CD4-positive, CD25-positive, alpha-beta regulatory T cell (primary cell): ENCODE measurements at regions not wholly inside any gene's neighbourhood (a gene's known extent, or its start where the extent isn't known, plus 50 kb on each side); places are given as distances from the start of the nearest gene placed in this dataset.

Source experiments
- ATAC-seq, 2 donors: fragments of 150-1000 bp; cut with Tn5 transposase; one replicate each; pipeline ENCODE4 v1.10.0; 2021; ENCODE audit warnings: low read depth in 2 of 2, moderate number of reproducible peaks in 2 of 2, moderate library complexity in 1 of 2
- DNase-seq, 3 donors: peaks; one replicate each; pipeline versions ENCODE4 v3.0.0 to v3.0.0-alpha.2; 2012 to 2022; ENCODE audit warnings: mixed read lengths in 1 of 3
- H3K27ac ChIP-seq: one replicate; pipeline ENCODE4 v1.7.0; 2013; ENCODE audit warnings: mild to moderate bottlenecking, low read length; ENCODE audit not compliant: insufficient read depth, poor library complexity, severe bottlenecking
- H3K27me3 ChIP-seq: one replicate; pipeline ENCODE4 v1.7.0; 2013; ENCODE audit warnings: low read length; ENCODE audit not compliant: control insufficient read depth, insufficient read depth
- H3K36me3 ChIP-seq: one replicate; pipeline ENCODE4 v1.7.0; 2013; ENCODE audit warnings: mild to moderate bottlenecking, low read length, moderate library complexity; ENCODE audit not compliant: control insufficient read depth, insufficient read depth
- H3K4me1 ChIP-seq: 2 replicates; pipeline ENCODE4 v1.7.0; 2013; ENCODE audit warnings: mild to moderate bottlenecking, low read length; ENCODE audit not compliant: insufficient read depth, control insufficient read depth, poor library complexity, severe bottlenecking
- H3K4me3 ChIP-seq: one replicate; pipeline ENCODE4 v1.7.0; 2013; ENCODE audit warnings: low read depth, mild to moderate bottlenecking, low read length, moderate library complexity
- H3K9me3 ChIP-seq, 2 experiments: 1 replicate in 1 of 2; 2 replicates in 1 of 2; pipeline ENCODE4 v1.7.0; 2013; ENCODE audit warnings: low read length in 2 of 2, mild to moderate bottlenecking in 1 of 2, moderate library complexity in 1 of 2; ENCODE audit not compliant: control insufficient read depth in 2 of 2
- H3K27ac Mint-ChIP-seq, 3 donors: one replicate each; pipeline ENCODE4 v1.8.0; 2020 to 2022; ENCODE audit warnings: mild to moderate bottlenecking in 3 of 3, mixed read lengths in 3 of 3, moderate library complexity in 2 of 3
- H3K27me3 Mint-ChIP-seq: one replicate; pipeline ENCODE4 v1.8.0; 2022; ENCODE audit warnings: mild to moderate bottlenecking, mixed read lengths
- H3K36me3 Mint-ChIP-seq: one replicate; pipeline ENCODE4 v1.8.0; 2020; ENCODE audit warnings: mixed read lengths
- H3K4me1 Mint-ChIP-seq, 4 donors: one replicate each; pipeline ENCODE4 v1.8.0; 2020 to 2022; ENCODE audit warnings: mixed read lengths in 4 of 4, mild to moderate bottlenecking in 1 of 4
- H3K4me3 Mint-ChIP-seq, 4 donors: one replicate each; pipeline ENCODE4 v1.8.0; 2020 to 2022; ENCODE audit warnings: mild to moderate bottlenecking in 4 of 4, mixed read lengths in 4 of 4, moderate library complexity in 3 of 4
- H3K9me3 Mint-ChIP-seq, 7 donors: one replicate each; pipeline ENCODE4 v1.8.0; 2020 to 2022; ENCODE audit warnings: mixed read lengths in 7 of 7, mild to moderate bottlenecking in 3 of 7, moderate library complexity in 2 of 7

DNA sequence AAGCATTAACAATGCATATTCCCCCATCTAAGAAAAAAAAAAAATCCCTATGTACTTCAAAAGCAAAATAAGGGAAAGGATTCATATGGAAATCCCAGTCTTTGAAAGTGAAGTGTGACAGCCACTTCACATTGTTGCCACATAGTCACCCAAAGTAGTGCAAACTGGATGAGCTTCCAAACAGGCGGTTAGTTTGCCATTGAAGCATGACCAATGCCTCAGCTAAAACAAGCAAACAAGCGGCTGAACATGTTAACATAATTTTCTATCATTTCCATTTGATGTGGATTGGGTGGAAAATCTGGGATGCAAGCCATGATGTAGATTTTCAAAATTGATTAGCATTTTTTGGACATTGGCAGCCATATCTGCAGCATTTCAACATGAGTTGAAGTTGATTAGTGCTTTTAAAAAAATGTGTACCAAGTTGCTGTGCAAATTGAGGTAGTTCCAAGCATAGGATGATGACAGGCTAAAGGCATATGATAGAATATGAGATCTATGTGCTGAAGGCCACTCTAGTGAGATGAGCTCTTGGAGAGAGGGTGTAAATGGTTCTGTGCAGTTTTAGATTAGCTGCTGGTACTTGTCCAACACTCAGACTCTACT, 405.2 kb downstream of the NR2F2 start:
- H3K36me3 ChIP-seq = no peaks in the 10 kb centered on the region
- ATAC-seq (no peak), DNase-seq (no peak)
- H3K36me3 Mint-ChIP-seq = no peaks in the 10 kb centered on the region
- H3K27ac Mint-ChIP-seq = no peak overlapping the region
- H3K9me3 ChIP-seq = peaks cover 0 to 6% of the 10 kb centered on the region in 2 experiments
- H3K4me1 Mint-ChIP-seq = no peaks in the 10 kb centered on the region
- H3K9me3 Mint-ChIP-seq = peaks cover 0 to 9% (median 0%) of the 10 kb centered on the region in 7 donors
- H3K4me3 ChIP-seq = no peak overlapping the region
- no peaks in the 10 kb centered on the region for H3K4me1 ChIP-seq
- no peaks in the 10 kb centered on the region for H3K27me3 ChIP-seq
- H3K27ac ChIP-seq = no peak overlapping the region
- no peak overlapping the region for H3K4me3 Mint-ChIP-seq
- no peaks in the 10 kb centered on the region for H3K27me3 Mint-ChIP-seq

DNA sequence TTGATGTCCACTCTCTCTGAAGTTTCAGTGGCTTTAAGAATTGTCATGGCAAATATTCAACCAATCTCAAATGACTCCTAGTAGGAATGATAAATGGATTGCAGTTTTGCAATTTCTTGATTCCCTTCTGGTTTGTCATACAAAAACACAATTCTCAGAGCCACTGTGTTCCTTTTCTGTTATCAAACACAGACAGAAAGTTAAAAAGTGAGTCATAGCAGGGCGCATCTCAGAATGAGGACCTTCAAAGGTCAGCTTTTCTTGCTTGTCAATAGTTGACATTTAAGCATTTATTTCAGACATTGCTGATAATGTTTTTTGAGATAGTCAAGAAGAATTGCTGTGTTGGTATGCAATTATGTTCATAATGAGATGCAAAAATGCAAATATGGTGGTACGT, 405.9 kb downstream of the NR2F2 start:
- Mint-ChIP-seq H3K4me3 (no peak overlapping the region), H3K27me3 (no peaks in the 10 kb centered on the region), H3K27ac (no peak overlapping the region), H3K36me3 (no peaks in the 10 kb centered on the region), H3K4me1 (no peaks in the 10 kb centered on the region), H3K9me3 (peaks cover 0 to 9% (median 0%) of the 10 kb centered on the region in 7 donors)
- Histone ChIP-seq H3K4me1 (no peaks in the 10 kb centered on the region), H3K36me3 (no peaks in the 10 kb centered on the region), H3K9me3 (peaks cover 0 to 6% of the 10 kb centered on the region in 2 experiments), H3K4me3 (no peak overlapping the region), H3K27me3 (no peaks in the 10 kb centered on the region), H3K27ac (no peak overlapping the region)
- no peak for ATAC-seq
- DNase-seq = no peak

DNA sequence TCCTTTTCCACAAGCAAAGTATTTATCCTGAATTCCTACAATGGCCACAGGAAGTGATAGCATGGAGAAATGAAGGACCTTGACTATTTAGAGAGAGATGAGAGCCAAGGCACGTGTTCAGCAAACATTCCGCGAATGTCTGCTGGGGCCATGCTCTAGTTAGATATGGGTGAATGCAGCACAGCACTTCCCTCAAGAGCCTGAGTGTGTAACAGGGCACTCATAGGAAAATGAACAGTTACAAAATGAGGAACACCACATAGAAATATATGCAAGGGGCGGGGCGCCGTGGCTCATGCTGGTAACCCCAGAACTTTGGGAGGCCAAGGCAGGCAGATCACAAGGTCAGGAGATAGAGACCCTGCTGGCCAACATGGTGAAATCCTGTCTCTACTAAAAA, 406.9 kb downstream of the NR2F2 start:
- no peak for DNase-seq
- Histone ChIP-seq H3K27me3 (no peaks in the 10 kb centered on the region), H3K27ac (no peak overlapping the region), H3K4me3 (no peak overlapping the region), H3K4me1 (no peaks in the 10 kb centered on the region), H3K9me3 (peaks cover 0 to 6% of the 10 kb centered on the region in 2 experiments), H3K36me3 (no peaks in the 10 kb centered on the region)
- no peaks in the 10 kb centered on the region for H3K36me3 Mint-ChIP-seq
- ATAC-seq = no peak
- peaks cover 0 to 9% (median 2%) of the 10 kb centered on the region in 7 donors for H3K9me3 Mint-ChIP-seq
- H3K4me1 Mint-ChIP-seq = no peaks in the 10 kb centered on the region
- no peak overlapping the region for H3K4me3 Mint-ChIP-seq
- no peak overlapping the region for H3K27ac Mint-ChIP-seq
- H3K27me3 Mint-ChIP-seq = no peaks in the 10 kb centered on the region

DNA sequence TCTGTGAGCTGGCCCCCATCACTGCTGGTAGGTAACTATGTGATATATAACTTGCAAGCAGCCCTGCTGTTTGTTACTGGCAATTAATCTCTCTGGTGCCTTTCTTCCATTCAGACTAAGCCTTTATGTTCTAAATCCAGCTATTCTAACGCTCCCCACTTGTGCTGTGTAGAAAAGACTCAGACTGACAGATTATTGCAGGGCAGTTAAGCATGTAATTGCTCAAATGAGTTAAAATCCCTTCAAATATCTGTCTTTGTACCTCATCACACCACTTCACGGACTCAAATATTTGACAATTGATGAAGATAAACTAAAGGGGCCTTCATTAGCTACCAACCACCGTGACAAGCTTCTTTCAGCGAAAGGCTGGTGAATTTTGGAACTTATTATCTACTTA, 416.2 kb downstream of the NR2F2 start:
- H3K27me3 Mint-ChIP-seq = no peaks in the 10 kb centered on the region

DNA sequence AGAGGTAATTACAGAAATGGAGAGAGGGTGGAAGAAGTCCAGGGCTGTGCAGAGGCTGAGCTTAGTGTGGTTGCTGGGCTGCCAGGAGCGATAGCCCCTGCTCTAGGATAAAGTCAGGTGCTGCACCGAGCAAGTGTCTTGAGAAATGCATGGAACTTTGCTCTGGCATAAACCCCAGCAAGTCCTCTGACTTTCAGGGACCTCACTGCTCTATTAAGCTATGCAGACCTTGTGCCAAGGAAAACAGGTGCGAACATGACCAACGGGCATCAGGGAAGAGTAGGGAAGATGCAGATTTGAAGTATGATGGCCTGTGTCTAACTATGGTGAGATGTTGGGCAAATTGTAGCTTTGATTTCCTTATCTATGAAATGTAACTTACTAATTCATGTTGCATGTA, 416.8 kb downstream of the NR2F2 start:
- Mint-ChIP-seq H3K36me3 (no peaks in the 10 kb centered on the region), H3K4me1 (no peaks in the 10 kb centered on the region), H3K9me3 (peaks cover 0 to 10% (median 5%) of the 10 kb centered on the region in 7 donors), H3K27me3 (no peaks in the 10 kb centered on the region), H3K4me3 (no peak overlapping the region), H3K27ac (peak overlapping the region in 1 of 3 donors; percentile 44)
- Histone ChIP-seq H3K9me3 (no peaks in the 10 kb centered on the region), H3K27me3 (no peaks in the 10 kb centered on the region), H3K27ac (no peak overlapping the region), H3K4me1 (no peaks in the 10 kb centered on the region), H3K4me3 (no peak overlapping the region), H3K36me3 (no peaks in the 10 kb centered on the region)
- no peak for DNase-seq
- no peak for ATAC-seq

More for the DNA sequence above, 416.2 kb downstream of the NR2F2 start:
- no peak overlapping the region for H3K27ac ChIP-seq
- H3K9me3 ChIP-seq = no peaks in the 10 kb centered on the region
- DNase-seq (no peak), ATAC-seq (no peak)
- H3K4me3 ChIP-seq = no peak overlapping the region
- Mint-ChIP-seq H3K9me3 (peaks cover 0 to 9% (median 7%) of the 10 kb centered on the region in 7 donors), H3K4me3 (no peak overlapping the region), H3K36me3 (no peaks in the 10 kb centered on the region), H3K27ac (no peak overlapping the region), H3K4me1 (no peaks in the 10 kb centered on the region)
- H3K4me1 ChIP-seq = no peaks in the 10 kb centered on the region
- H3K27me3 ChIP-seq = no peaks in the 10 kb centered on the region
- no peaks in the 10 kb centered on the region for H3K36me3 ChIP-seq

DNA sequence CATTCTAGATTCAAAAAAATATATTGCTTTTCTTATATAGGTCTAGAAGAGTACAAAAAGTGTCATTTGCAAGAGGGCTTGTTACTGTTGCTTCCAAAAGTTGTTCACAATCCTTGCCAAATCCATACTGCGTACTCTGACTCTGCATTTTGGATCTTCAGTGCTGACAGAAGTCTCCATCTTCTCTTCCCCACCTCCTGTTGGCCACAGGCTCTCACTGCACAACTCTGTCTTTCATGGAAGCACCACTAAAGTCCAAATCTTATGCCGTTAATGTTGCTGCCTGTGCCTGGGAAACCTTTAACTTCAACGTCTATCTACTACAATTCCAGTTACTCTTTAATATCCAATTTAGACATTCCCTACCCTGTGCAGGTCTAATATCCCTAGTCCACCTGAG, 419.9 kb downstream of the NR2F2 start:
- Mint-ChIP-seq H3K4me3 (no peak overlapping the region), H3K27me3 (no peaks in the 10 kb centered on the region), H3K9me3 (peaks cover 0 to 11% (median 5%) of the 10 kb centered on the region in 7 donors), H3K27ac (no peak overlapping the region), H3K4me1 (no peaks in the 10 kb centered on the region), H3K36me3 (no peaks in the 10 kb centered on the region)
- Histone ChIP-seq H3K36me3 (no peaks in the 10 kb centered on the region), H3K4me1 (no peaks in the 10 kb centered on the region), H3K27me3 (no peaks in the 10 kb centered on the region), H3K9me3 (no peaks in the 10 kb centered on the region), H3K27ac (no peak overlapping the region), H3K4me3 (no peak overlapping the region)
- ATAC-seq (no peak), DNase-seq (no peak)

DNA sequence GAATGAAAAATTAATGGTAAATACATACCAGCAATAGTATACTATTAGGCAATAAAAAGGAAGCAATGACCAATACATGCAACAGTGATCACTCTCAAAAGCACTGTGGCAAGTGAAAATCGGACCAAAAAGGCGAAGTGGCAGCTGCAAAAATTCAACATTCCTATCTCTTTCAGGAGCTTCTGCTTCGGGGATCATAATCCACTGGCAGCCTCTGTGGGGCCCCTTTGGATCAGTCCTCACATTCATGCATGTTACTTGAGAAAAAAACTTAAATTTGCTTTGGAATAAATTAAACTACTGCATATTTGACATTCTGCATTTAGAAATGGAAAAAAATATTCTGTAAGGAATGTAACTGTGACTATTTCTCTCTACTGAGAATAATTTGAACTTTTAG, 425.6 kb downstream of the NR2F2 start:
- no peak overlapping the region for H3K27ac Mint-ChIP-seq
- no peak overlapping the region for H3K4me3 Mint-ChIP-seq
- peaks cover 0 to 17% (median 3%) of the 10 kb centered on the region in 7 donors for H3K9me3 Mint-ChIP-seq
- H3K4me1 Mint-ChIP-seq = no peaks in the 10 kb centered on the region
- no peaks in the 10 kb centered on the region for H3K36me3 Mint-ChIP-seq
- DNase-seq = no peak
- H3K27me3 Mint-ChIP-seq = no peaks in the 10 kb centered on the region
- ATAC-seq = no peak
- no peak overlapping the region for H3K27ac ChIP-seq
- H3K4me1 ChIP-seq = no peaks in the 10 kb centered on the region
- no peak overlapping the region for H3K4me3 ChIP-seq
- no peaks in the 10 kb centered on the region for H3K9me3 ChIP-seq
- H3K36me3 ChIP-seq = no peaks in the 10 kb centered on the region
- H3K27me3 ChIP-seq = no peaks in the 10 kb centered on the region

DNA sequence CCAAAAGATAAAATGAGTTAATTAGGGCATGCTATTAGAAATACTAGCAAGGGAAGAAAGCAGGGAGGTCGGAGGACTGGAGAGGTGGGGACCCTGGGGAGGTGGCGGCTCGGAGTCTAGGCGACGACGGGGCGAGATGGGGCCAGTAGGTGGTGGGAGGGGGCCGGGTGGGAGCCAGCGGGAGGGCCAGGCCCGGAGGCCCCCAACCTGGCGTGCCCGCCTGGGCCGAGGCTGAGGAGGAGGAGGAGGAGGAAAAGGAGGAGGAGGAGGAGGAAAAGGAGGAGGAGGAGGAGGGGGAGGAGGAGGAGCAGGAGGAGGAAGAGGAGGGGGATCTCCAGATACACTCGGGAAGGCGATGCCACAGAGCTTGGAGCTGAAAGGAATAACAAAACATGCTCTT, 426.2 kb downstream of the NR2F2 start:
- H3K27ac ChIP-seq = no peak overlapping the region
- no peaks in the 10 kb centered on the region for H3K4me1 ChIP-seq
- Mint-ChIP-seq H3K27me3 (no peaks in the 10 kb centered on the region), H3K27ac (no peak overlapping the region), H3K4me1 (no peaks in the 10 kb centered on the region), H3K36me3 (no peaks in the 10 kb centered on the region), H3K4me3 (no peak overlapping the region), H3K9me3 (peaks cover 0 to 17% (median 3%) of the 10 kb centered on the region in 7 donors)
- H3K27me3 ChIP-seq = no peaks in the 10 kb centered on the region
- H3K36me3 ChIP-seq = no peaks in the 10 kb centered on the region
- H3K9me3 ChIP-seq = no peaks in the 10 kb centered on the region
- no peak for DNase-seq
- no peak for ATAC-seq
- no peak overlapping the region for H3K4me3 ChIP-seq
